ENCODE measurements at regions not wholly inside any gene's neighbourhood (a gene's known extent, or its start where the extent isn't known, plus 50 kb on each side); places are given as distances from the start of the nearest gene placed in this dataset.

DNA sequence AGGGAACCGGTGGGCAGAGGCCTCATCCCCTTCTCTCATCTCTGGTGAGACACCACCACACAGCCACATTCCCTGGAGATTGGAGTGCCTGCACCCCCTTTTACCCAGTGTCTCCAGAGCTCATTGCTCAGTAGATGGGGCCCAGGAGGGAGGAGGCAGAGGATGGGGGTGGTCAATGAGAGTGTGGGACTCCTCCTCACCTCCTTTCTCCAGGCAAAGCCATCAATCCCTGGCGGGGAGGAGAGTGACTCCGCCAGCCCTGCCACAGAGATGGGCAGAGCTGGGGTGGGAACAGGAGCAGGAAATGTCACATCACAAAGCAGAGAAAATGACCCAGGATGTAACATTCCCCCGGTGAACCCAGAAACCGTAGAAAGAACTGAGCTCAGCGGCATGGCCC is 117.2 kb downstream of the MATN1 start (continued):
- no peak for TF ChIP-seq ZNF121 (CRISPR knock-in tag; IDR thresholded peaks at IDR 0.05)
- no peak for TF ChIP-seq YY1 (IDR thresholded peaks at IDR 0.05; ENCODE audit: insufficient read depth, insufficient replicate concordance, low read depth, low read length)

DNA sequence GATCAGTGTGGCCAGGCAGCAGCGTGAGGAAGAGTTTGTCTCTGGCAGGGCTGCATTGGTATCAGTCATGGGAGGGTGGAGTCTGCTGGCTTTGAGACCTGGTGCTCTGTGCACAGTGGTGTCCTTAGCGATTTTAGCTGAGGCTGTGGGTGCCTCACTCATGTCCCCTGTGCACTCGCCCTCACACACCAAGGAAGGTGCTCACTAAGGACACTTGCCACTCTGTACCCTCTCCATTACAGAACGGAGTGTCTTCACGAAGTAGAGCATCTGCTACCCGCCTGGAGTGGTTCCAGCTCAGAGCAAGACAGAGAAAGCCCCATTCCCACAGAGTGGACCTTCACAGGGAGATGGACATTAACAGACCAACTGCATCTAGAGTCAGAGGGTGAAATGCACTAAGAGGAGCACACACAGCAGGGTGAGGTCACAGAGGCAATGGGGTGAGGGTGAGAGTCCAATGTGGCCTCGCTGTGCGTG is 117.9 kb downstream of the MATN1 start:
- CTCF ChIA-PET (ENCODE audit: low intra/inter-chr PET ratio, low total read pairs): no interaction called here
- DNase-seq (ENCODE audit: low spot score): no peak

DNA sequence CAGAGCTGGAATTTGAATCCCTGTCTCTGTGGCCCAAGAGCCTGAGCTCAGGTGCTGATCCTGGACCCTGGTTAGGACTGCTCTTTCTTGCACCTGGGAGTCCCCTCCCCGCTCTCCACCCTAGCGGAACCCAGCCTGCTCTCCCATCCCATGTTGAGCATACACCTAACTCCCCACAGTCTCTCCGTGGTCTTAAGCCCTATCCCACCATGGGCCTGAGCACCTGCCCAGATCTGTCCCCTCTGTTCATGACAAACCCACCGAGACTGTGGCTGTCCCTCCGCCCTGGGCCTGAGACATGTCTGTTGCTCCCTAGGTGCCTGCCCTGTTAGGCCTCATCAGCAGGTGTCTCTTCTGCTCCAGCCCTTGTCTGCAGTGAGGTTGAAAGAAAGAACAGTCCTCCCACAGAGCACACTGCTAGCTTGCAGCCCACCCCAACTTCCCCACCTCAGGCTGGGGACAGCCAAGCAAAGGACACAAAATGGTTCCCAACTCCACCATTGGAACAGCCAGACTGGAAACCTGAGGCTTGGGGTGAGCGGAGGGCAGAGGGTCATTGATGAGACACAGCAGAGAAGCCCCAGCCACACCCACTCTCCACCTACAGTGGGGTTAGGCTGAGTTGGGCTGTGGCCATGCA is 118.5 kb downstream of the MATN1 start:
- Histone ChIP-seq H4K20me1 (ENCODE audit: insufficient read depth, low read length) (no peaks in the 10 kb centered on the region), H3K27me3 (ENCODE audit: control insufficient read depth in 1 of 2, insufficient read depth in 2 of 2, low read length in 2 of 2) (peaks cover 0 to 6% of the 10 kb centered on the region in 2 experiments; a peak in 3 of 5 replicates), H3K36me3 (replicated peaks in 1 of 2; ENCODE audit: control insufficient read depth in 1 of 2, insufficient read depth in 2 of 2, low read length in 2 of 2) (no peaks in the 10 kb centered on the region), H3K27ac (ENCODE audit: extremely low read length, insufficient read depth, low read length) (no peak overlapping the region), H3K9me3 (ENCODE audit: low read length) (no peaks in the 10 kb centered on the region), H3K9ac (ENCODE audit: insufficient read depth, low read depth, low read length) (no peak overlapping the region), H2AFZ (ENCODE audit: low read length) (no peak overlapping the region), H3K4me2 (ENCODE audit: low read depth, low read length) (no peak overlapping the region), H3K79me2 (ENCODE audit: insufficient read depth, low read length) (no peaks in the 10 kb centered on the region), H3K4me1 (ENCODE audit: insufficient read depth, low read length) (no peaks in the 10 kb centered on the region), H3K4me3 (replicated peaks in 1 of 3; ENCODE audit: insufficient read depth in 1 of 3, low read depth in 2 of 3, low read length in 3 of 3) (no peak overlapping the region)
- BruUV-seq (replicated peaks): no TSS peak
- FAIRE-seq (no peak), ATAC-seq (no peak), DNase-seq (ENCODE audit: low spot score) (no peak)
- 35% methylated on average over 4 of the region's 6 CpGs for WGBS (ENCODE audit: low lambda C conversion rate)
- intact Hi-C loops (cut with micrococcal nuclease; ENCODE audit: unreplicated experiment): no loop called here
- CTCF ChIA-PET (ENCODE audit: low intra/inter-chr PET ratio, low total read pairs): no interaction called here
- in situ Hi-C loops (cut with HindIII; ENCODE audit: extremely low pct_ligation_motif_present, low pct_unique_long_range_greater_than_20kb): no loop called here
- POLR2A ChIA-PET: no interaction called here
- TF ChIP-seq ZFP62 (CRISPR knock-in tag; IDR thresholded peaks at IDR 0.05): no peak
- TF ChIP-seq ZNF263 (CRISPR knock-in tag; IDR thresholded peaks at IDR 0.05): no peak
- TF ChIP-seq, protein P1, sequence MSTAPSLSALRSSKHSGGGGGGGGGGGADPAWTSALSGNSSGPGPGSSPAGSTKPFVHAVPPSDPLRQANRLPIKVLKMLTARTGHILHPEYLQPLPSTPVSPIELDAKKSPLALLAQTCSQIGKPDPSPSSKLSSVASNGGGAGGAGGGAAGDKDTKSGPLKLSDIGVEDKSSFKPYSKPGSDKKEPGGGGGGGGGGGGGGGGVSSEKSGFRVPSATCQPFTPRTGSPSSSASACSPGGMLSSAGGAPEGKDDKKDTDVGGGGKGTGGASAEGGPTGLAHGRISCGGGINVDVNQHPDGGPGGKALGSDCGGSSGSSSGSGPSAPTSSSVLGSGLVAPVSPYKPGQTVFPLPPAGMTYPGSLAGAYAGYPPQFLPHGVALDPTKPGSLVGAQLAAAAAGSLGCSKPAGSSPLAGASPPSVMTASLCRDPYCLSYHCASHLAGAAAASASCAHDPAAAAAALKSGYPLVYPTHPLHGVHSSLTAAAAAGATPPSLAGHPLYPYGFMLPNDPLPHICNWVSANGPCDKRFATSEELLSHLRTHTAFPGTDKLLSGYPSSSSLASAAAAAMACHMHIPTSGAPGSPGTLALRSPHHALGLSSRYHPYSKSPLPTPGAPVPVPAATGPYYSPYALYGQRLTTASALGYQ (CRISPR knock-in tag; IDR thresholded peaks at IDR 0.05): no peak
- TF ChIP-seq, protein P2, sequence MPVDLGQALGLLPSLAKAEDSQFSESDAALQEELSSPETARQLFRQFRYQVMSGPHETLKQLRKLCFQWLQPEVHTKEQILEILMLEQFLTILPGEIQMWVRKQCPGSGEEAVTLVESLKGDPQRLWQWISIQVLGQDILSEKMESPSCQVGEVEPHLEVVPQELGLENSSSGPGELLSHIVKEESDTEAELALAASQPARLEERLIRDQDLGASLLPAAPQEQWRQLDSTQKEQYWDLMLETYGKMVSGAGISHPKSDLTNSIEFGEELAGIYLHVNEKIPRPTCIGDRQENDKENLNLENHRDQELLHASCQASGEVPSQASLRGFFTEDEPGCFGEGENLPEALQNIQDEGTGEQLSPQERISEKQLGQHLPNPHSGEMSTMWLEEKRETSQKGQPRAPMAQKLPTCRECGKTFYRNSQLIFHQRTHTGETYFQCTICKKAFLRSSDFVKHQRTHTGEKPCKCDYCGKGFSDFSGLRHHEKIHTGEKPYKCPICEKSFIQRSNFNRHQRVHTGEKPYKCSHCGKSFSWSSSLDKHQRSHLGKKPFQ (CRISPR knock-in tag; IDR thresholded peaks at IDR 0.05; ENCODE audit: insufficient replicate concordance): no peak
- TF ChIP-seq TBP (CRISPR knock-in tag; IDR thresholded peaks at IDR 0.05): no peak
- TF ChIP-seq SKI (IDR thresholded peaks at IDR 0.05; ENCODE audit: partially characterized antibody): no peak
- TF ChIP-seq, protein P3, sequence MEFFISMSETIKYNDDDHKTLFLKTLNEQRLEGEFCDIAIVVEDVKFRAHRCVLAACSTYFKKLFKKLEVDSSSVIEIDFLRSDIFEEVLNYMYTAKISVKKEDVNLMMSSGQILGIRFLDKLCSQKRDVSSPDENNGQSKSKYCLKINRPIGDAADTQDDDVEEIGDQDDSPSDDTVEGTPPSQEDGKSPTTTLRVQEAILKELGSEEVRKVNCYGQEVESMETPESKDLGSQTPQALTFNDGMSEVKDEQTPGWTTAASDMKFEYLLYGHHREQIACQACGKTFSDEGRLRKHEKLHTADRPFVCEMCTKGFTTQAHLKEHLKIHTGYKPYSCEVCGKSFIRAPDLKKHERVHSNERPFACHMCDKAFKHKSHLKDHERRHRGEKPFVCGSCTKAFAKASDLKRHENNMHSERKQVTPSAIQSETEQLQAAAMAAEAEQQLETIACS (CRISPR knock-in tag; IDR thresholded peaks at IDR 0.05): no peak

More for the DNA sequence above, 117.9 kb downstream of the MATN1 start:
- Histone ChIP-seq H4K20me1 (ENCODE audit: insufficient read depth, low read length) (no peaks in the 10 kb centered on the region), H3K36me3 (replicated peaks in 1 of 2; ENCODE audit: control insufficient read depth in 1 of 2, insufficient read depth in 2 of 2, low read length in 2 of 2) (no peaks in the 10 kb centered on the region), H3K9me3 (ENCODE audit: low read length) (no peaks in the 10 kb centered on the region), H3K79me2 (ENCODE audit: insufficient read depth, low read length) (no peaks in the 10 kb centered on the region), H3K4me3 (replicated peaks in 1 of 3; ENCODE audit: insufficient read depth in 1 of 3, low read depth in 2 of 3, low read length in 3 of 3) (no peak overlapping the region), H3K4me2 (ENCODE audit: low read depth, low read length) (no peak overlapping the region), H3K27ac (ENCODE audit: extremely low read length, insufficient read depth, low read length) (no peak overlapping the region), H3K4me1 (ENCODE audit: insufficient read depth, low read length) (no peaks in the 10 kb centered on the region), H3K27me3 (ENCODE audit: control insufficient read depth in 1 of 2, insufficient read depth in 2 of 2, low read length in 2 of 2) (peaks cover 0 to 6% of the 10 kb centered on the region in 2 experiments; a peak in 3 of 5 replicates), H2AFZ (ENCODE audit: low read length) (no peak overlapping the region), H3K9ac (ENCODE audit: insufficient read depth, low read depth, low read length) (no peak overlapping the region)
- 20% methylated on average over 2 of the region's 8 CpGs for WGBS (ENCODE audit: low lambda C conversion rate)
- POLR2A ChIA-PET: no interaction called here
- no TSS peak for BruUV-seq (replicated peaks)
- ATAC-seq (no peak), FAIRE-seq (no peak)
- intact Hi-C loops (cut with micrococcal nuclease; ENCODE audit: unreplicated experiment) (no loop called here), in situ Hi-C loops (cut with HindIII; ENCODE audit: extremely low pct_ligation_motif_present, low pct_unique_long_range_greater_than_20kb) (no loop called here)
- no peak for TF ChIP-seq MTA1 (CRISPR knock-in tag; IDR thresholded peaks at IDR 0.05; ENCODE audit: borderline replicate concordance)
- no peak for TF ChIP-seq NCOR1 (IDR thresholded peaks at IDR 0.05; ENCODE audit: borderline replicate concordance, low read length)
